Activated CD4-positive, alpha-beta T cell treated with anti-CD3 and anti-CD28 coated beads for 24 hours (primary cell): ENCODE measurements at regions not wholly inside any gene's neighbourhood (a gene's known extent, or its start where the extent isn't known, plus 50 kb on each side); places are given as distances from the start of the nearest gene placed in this dataset.

Experiments used
- DNase-seq, 2 donors: peaks; one replicate each; pipeline ENCODE4 v3.0.0-alpha.2; 2020; ENCODE audit warnings: low read depth in 2 of 2

DNA sequence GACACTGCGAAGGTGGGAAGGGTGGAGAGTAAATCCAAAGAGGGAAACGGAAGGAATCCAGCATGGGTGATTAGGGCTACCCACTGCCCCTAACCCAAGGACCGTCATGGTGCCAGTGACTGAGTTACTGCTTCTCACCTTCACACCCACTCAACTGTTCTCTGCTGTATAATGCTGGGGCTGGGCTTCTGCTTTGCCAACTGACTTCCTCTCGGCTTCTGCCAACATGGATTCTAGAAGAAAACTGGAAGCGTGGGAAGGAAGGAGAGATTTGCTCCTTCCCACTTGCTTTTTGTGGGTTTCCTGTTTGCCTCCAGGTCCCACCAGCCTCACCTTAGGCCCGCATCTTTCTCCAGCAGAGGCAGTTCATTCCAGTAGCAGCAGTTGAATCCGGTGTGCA, 153.5 kb upstream of the RAI14 start:
- DNase-seq = no peak

DNA sequence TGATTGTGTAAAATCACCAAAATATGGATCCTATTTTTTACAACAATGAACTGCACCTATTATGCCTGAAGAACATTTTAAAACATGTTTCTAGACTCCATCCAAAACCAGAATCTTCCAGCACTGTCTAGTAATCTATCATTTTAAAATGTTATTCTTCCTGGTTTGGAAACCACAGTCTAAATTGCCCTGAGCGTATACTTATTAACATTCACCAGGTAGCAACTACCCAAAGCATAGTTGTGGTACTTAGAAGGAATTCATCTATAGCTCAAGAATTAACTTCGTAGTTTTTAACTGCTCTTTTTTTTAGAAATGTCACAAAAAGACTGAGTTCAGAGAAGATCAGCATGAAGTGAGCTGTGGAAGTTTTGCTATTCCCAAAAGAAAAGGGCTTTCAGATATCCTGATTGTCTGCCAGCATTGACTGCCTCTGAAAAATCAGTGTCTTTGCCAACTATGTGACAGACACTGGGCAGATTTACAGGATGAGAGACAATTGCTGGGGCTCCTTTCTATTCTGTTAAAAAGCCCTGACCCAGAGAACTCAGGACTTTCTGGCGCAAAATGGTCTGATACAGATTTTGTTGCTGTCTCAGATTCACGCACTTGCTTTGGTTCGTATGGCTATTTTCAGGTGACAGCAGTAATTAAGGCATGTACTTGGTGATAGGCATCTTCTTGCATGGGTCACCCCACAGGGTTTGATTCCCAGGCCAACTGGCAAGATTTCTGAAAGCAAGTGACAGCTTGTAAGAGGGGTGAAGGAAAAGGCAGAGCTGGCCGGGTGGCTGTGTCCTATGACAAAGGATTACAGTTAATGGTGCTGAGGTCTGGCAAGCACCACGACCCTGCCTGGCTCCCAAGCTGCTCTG, 152.5 kb upstream of the RAI14 start:
- no peak for DNase-seq

DNA sequence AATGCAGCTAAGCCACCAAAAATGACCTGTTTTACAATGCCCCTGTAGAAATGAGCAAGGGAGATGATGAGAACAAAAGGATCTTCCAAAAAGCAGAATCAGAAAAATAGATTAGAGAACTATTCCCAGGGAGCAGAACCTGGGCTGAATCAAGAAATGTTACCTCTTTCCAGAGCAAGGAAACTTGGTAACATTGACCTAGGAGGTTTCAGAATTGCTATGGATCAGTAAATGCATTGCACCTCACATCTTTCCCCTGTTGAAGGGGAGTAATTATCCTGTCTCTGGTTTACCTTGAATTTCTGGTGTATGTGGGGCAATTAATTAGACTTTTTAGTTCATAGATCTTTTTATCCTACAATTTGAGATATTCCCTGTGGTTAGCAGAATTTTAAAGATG, 151.2 kb upstream of the RAI14 start:
- no peak for DNase-seq

DNA sequence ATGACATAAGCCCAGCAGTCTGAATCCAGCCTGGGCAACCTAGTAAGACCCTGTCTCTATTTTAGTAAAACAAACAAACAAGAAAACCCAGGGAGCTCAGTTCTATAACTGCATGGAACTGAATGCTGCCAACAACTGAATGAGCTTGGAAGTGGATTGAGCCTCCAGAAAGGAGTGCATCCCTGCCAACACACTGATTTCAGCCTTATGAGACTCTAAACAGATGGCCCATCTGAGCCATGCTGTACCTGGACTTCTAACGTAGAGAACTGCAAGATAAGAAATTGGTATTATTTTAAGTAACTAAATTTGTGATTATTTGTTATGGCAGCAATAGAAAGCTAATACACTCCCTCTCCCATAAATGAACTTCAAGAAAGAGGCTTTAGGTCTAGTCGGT, 150.4 kb upstream of the RAI14 start:
- no peak for DNase-seq

DNA sequence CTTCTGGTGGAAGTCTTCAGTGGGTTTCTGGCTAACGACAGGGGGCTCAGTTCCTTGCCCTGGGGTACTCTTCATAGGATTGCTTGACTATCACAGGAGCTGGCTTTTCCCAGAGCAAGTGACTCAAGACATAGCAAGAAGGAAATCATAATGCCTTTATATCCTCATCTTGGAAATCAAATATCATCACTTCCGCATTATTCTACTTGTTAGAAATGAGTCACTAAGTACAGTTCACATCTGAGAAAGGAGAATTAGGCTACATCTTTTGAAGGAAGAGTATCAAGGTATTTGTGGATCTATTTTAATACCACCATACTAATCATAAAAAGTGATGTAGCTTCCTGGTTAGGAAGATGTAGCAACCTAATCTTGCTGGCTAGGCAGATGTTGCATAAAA, 148.2 kb upstream of the RAI14 start:
- DNase-seq = no peak

DNA sequence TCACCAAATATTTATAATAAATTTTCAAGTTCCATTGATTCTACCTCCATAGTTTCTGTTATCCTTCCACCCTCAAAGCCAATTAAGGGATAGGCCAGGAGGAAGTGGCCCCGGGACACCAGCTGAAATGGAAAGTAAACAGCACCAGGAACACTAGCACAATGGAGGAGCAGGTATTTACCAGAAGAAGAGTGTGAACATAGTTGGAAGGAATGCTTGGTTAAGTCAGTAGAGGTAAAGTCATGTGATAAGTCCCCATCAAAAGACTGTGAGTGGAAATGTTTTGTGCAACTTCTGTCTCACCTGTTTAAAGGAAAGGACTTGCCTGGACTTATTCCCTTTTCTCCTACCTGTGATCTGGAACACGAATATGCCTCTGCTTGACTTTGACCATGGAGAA, 146.7 kb upstream of the RAI14 start:
- no peak for DNase-seq

DNA sequence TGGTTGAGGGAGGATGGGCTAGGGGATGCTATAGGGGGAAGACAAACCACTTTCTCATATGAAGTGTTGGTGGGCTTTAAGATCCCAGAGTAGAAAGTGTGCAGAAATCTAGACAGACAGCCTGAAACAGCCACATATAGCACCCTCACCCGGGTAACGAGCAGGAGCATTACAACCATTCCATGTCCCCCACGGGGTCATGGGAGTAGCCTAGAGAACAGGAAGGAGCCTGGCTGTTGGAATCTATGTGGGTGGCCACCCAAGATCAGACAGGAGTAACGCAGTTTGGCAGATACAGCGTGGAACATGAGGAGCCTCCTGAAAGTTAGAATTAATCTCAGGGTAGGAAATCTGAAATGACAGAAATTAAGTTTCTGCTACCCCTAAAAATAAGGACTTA, 146.1 kb upstream of the RAI14 start:
- no peak for DNase-seq

DNA sequence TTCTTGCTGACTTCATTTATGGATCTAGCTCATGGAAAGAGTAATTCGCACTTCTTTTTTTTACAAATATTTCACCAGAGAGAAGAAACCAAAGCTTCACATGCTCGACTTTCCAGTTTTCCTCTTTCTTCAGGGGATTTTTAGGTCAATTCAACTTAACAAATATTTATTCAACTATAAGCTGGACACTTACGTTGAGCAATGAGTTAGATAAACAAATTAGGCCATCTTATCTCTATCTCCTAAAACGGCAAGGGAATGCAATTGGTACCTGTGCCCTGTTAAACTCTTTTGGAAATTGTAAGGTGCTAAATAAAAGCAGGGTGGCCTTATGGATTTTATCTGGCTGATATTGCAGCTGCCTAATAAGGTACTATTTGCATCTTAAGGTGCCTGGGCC, 145.1 kb upstream of the RAI14 start:
- DNase-seq = no peak

DNA sequence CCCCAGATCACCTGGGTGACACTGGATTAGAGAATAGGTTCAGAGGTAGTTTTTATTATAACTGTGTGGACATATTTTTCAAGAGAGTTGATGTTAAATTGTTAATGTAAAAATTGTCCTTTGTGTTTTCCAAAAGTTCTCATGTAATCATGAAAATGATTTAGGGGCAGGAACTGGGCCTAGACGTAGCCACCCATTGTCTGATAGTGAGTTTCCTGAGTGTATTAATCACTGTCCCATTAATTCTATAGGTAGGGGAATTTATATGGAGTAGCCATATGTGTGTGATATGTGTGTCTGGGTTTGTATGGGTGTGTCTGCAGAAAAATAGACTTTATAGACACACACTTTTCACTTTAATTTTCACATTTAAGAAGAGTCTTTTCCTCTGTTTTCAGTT, 144.6 kb upstream of the RAI14 start:
- DNase-seq = no peak

DNA sequence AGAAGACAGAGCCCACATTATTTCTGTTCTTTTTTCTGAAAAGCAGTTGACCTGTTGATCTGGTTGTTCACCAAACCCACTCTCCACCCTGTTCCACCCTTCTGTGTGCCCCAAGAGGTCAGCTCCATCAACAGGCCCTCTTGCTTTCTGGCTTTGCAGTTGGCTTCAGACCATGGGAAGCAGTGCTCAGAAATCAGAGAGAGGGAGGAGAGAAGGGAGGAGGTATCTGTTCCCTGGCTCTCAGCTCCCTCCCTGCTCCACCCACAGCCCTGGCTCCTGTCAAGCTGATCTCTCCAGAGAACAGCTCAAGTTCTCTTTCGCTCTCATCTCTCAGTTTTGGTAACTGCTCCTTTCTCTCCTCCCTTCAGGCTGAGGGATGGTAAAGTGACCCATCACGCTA, 144.2 kb upstream of the RAI14 start:
- no peak for DNase-seq

DNA sequence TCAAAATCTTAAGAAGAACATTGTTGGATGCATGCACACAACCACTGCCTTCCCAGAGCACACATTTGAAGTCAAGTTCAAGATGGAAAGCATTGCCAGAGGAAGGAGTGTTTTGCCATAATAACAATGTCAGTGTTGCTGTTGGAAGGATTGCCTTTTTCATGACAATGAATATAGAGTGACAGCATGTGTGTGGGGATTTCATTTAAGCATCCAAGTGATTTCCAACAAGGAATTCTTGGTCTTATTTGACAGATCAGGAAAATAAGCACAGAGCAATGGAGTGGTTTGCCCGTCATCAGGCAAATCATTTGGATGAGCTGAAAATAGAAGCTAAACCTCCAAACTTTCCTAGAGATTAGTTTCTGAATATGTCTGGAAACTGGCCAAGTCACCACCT, 140.0 kb upstream of the RAI14 start:
- DNase-seq = no peak

DNA sequence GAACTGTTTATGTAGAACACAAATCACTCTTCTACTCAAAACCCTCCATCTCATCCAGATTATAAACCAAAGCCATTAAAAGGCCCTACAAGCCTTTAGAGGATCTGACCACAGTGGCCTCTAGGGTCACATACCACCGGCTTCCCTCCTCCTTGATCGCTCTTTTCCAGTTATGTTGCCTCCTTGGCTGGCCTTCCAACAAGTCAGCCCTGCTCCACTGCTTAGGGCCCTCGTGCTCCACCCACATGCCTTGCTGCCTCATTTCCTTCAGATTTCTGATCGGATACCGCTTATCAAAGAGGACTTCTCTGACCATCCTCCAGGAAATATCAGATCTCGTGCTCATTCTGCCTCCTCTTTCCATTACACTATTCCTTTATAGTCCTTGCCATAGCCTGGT, 139.4 kb upstream of the RAI14 start:
- DNase-seq = no peak

DNA sequence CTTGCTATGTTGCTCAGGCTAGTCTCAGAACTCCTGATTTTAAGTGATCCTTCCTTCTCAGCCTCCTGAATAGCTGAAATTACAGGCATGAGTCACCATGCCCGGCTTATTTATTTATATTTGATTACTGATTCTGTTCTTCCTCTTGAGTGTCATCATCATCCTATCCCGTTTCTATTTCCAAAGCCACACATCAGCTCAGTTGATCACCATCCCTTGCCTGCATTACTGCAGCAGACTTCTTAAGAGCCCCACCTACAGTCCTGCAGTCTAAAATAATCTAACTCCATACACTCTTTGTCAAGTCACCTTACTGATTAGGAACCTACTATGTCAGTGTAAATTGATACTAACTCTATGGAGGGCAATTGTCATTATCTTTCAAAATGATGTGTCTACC, 138.9 kb upstream of the RAI14 start:
- DNase-seq = no peak

DNA sequence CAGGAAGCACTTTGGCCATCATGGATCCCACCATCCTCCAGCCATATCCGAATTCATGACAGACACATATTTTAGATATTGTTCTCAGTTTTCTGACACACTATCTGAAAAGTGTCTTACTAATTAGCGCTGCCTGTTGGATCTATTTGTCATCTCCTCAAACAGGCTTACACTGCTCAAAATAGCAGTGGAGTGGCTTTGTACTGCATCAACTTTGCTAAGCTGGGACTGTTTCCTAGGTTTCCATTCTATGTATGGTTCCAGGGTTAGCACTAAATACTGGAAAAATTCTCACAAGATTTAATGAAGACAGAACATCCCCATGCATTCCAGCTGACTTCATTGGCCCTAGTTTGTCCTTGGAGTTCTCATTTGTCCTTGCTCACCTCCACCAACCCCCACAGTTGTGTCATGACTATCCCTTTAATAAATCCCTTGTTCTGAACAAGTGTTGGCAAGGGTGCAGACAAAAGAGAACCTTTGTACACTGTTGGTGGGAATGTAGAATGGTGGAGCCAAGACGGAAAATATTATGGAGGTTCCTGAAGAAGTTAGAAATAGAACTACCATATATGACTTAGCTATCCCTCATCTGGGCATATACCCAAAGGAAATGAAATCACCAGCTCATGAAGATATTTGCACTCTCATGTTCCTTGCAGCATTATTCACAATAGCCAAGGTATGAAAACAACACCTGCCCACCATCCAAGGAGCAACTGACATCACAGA, 136.5 kb upstream of the RAI14 start:
- no peak for DNase-seq

DNA sequence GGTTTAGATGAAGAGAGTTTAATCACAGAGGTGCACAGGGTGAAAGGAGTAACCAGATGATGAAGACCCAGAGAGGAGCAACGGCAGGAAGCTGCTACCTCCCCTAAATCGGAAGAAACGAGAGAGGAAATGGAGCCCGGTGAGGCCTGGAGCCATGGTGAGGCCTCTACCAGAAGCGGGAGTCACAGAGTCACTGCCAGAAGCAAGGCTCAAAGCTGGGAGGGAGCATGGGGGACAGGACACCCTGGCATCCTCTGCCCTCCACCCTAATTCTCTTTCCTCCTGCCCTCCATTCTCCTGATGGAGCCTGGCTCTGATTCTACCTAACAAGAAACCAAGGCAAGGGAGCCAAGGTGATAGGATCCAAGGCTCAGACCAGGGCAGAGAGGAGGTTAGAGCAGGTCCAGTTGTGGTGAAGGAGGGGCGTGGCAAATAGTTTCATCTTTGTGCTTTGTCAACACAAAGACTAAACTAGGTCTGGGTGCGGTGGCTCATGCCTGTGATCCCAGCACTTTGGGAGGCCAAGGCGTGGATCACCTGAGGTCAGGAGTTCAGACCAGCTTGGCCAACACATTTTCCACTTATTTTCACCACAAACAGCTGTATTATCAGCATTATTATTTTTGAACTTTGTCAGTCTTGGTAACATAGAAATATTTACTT, 134.4 kb upstream of the RAI14 start:
- no peak for DNase-seq

DNA sequence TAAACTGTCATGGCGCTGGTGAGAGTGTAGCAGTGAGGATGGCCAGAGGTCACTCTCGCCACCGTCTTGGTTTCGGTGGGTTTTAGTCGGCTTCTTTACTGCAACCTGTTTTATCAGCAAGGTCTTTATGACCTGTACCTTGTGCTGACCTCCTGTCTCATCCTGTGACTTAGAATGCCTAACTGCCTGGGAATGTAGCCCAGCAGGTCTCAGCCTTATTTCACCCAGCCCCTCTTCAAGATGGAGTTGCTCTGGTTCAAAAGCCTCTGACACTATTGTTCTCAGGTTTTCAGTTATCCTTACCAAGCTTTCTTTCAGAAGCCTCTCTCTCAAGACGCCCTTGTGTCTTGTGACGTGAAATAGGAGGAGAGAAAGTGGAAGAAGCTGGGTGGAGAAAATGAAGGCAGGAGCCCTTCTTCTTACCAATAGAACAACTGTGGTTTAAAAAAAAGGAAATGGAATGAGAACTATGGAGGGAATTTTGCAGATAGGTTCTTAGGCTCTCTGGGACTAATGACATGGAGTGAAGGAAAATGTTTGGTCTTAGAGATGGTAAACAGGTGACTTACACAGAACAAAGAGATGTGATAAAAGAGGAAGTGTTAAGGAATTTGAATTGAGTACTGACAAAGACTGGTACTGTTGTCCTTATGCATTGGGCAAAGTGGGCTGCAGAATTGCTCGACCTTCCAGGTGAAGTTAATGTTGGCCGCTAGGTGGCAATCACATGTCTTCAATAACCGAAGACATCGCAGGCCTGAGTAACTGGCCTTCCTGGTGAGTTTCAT, 133.3 kb upstream of the RAI14 start:
- peak; percentile 17 to 28 for DNase-seq

DNA sequence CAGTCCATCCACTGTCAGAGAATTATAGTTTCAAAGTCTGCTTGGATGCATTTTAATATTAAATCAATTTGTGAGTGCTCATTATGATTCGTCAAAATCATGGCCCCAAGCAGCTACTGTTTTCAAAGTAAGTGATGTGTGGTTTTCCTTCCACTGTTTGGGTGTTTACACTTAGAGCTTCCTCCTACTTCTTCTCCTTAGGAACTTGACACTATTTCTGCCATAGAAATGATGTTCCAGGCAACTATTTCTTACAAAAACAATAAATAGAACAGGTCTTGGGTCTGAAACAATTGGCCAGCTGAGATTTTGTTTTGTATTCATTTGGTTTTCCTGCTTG, 132.8 kb upstream of the RAI14 start:
- DNase-seq = no peak

DNA sequence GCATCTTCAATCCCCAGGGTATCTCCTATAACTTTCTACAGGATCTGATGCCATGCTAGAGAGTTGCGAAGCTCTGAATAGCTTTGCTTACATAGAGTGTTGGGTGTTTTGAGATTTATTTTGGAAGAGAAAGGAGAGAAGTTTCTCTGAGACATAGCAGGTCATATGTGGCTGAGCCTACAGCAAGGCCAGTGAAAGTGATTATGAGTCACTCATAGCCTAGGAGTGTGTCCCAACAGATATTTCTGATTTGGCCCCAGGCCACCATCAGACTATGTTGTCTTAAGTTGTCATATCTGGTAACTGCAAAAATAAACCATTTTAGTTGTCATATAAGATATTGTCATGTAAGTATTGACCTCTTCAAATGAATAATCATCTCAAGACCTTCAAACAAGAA, 132.0 kb upstream of the RAI14 start:
- no peak for DNase-seq

DNA sequence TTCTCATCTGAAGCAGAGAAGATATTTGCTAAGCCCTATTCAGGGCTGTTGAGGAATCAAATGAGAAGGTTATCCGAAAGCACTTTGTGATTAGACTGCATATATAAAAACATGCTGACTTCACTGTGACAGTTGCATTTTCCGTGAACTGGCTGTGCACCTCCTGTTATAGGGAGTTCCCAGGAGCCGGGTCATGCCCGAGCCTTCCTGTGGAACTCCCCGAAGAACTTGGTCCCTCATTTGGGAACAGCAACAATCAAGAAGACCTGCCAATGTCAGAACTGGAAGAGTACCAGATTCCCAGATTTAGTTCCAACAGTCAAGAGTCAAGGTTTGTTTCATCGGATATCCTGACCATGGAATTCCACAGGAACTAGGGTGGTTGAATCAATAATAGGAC, 130.4 kb upstream of the RAI14 start:
- DNase-seq = no peak

DNA sequence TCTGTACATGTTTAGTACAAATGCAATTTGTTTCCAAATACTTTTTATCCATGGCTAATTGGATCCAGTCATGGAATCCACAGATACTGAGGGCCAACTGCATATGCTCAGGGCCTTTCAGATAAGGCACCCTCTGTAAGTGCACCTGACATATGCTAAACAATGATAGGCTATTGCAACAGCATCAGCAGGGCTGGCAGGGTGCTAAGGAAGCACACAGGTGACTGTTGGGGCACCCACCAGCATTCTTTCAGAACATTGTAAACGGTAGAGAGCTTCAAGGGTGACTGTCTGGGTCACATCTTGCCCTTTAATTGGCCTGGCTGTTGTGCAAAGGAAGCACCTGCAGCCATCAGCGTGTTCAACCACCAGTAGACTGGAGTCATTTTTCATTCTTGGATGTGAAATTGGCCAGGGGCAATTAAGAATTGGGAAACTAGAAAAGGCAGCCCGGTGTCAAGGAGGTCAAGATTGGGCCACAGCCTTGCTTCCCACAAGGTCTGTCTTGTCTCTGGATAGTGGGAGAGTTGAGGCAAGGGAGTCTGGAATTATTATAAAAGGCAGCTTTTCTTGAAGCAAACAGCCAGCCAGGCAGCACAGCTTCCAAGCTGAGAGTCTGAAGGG, 129.3 kb upstream of the RAI14 start:
- DNase-seq = no peak

DNA sequence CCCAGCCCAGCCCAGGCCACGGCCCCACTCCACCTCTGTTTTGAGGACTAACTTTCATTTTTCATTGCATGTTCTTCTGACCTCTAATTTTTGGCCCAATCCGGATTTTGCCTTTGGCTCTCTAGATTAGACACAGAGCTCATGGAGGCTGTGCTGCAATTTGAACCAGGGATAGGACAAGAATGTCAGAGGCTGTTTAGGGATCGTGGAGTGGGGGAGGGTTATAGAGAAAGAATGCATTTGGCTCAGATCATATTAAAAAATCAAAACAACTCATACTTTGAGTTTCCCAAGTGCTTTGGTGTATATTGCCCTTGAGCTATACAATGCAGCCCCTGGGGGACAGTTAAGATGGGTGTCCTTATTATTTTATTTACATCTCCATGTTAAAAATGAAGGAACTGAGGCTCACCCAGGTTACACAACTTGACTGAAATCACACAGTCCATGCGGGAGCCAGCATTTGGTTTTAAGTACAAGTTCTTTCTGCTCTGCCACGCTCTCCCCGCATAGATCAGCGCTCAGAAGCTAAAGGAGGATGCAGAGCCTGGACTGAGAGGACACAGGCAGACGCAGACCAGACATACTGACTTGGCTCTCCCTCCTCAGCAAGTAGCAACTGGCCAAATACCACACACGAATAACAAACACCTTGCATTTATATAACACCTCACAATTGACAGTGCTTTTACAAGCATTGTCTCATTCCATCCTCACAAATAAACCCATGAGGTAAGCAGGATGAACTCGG, 126.4 kb upstream of the RAI14 start:
- DNase-seq = no peak
